IMR-90 (cell line): ENCODE measurements at regions not wholly inside any gene's neighbourhood (a gene's known extent, or its start where the extent isn't known, plus 50 kb on each side); places are given as distances from the start of the nearest gene placed in this dataset.

ENCODE experiments used
- ATAC-seq: fragments of 200-7000 bp; cut with Tn5 transposase; 2 replicates; pipeline ENCODE4 v1.9.1; 2020; ENCODE audit warnings: low read depth, mild to moderate bottlenecking, moderate library complexity
- BruUV-seq: library from RNA; stranded (reverse); fragments of 400-500 nt; replicated peaks from 2 replicates; lab custom pipeline; 2021; lab: Mats Ljungman, UMichigan
- CTCF ChIA-PET: fragments of 300-600 bp; formaldehyde crosslinking; extraction: SDS; loops from one replicate; lab custom pipeline; 2021; ENCODE audit warnings: antibody characterized with exemption; lab: Yijun Ruan, JAX
- POLR2A ChIA-PET: fragments of 300-600 bp; sonication (Branson Sonifier 250); formaldehyde crosslinking; loops from one replicate; lab custom pipeline; 2022; ENCODE audit warnings: antibody characterized with exemption; ENCODE audit not compliant: unreplicated experiment; lab: Charles Lee
- DNase-seq: peaks from one replicate; pipeline ENCODE4 v3.0.0; 2013
- H2AFZ ChIP-seq: replicated peaks from 2 replicates; pipeline ENCODE3; 2013; ENCODE audit warnings: low read length, mild to moderate bottlenecking; ENCODE audit not compliant: poor library complexity
- H2AK5ac ChIP-seq: 2 replicates; pipeline ENCODE4 v1.6.1; 2013; ENCODE audit warnings: low read depth, low read length, inconsistent platforms
- H2AK9ac ChIP-seq: replicated peaks from 2 replicates; pipeline ENCODE3; 2013; ENCODE audit warnings: mild to moderate bottlenecking, low read depth, low read length, moderate library complexity; ENCODE audit not compliant: poor library complexity
- H2BK120ac ChIP-seq: 2 replicates; pipeline ENCODE4 v1.6.1; 2013; ENCODE audit warnings: low read depth, low read length, inconsistent platforms
- H2BK15ac ChIP-seq: 3 replicates; pipeline ENCODE4 v1.6.1; 2013; ENCODE audit warnings: low read depth, low read length, inconsistent platforms
- H2BK20ac ChIP-seq: 2 replicates; pipeline ENCODE4 v1.6.1; 2013; ENCODE audit warnings: low read depth, mild to moderate bottlenecking, inconsistent platforms, low read length, moderate library complexity
- H2BK5ac ChIP-seq: 2 replicates; pipeline ENCODE4 v1.6.1; 2013; ENCODE audit warnings: mild to moderate bottlenecking, low read depth, low read length, inconsistent platforms; ENCODE audit not compliant: poor library complexity, severe bottlenecking
- H3K14ac ChIP-seq: replicated peaks from 2 replicates; pipeline ENCODE4 v1.6.1; 2013; ENCODE audit warnings: low read depth, low read length, inconsistent platforms
- H3K18ac ChIP-seq: 2 replicates; pipeline ENCODE4 v1.6.1; 2013; ENCODE audit warnings: low read depth, low read length, control low read depth
- H3K23ac ChIP-seq: 2 replicates; pipeline ENCODE4 v1.6.1; 2013; ENCODE audit warnings: low read depth, low read length, inconsistent platforms
- H3K27ac ChIP-seq: 2 replicates; pipeline ENCODE4 v1.5.1; 2013; ENCODE audit warnings: mild to moderate bottlenecking, control low read depth, low read length; ENCODE audit not compliant: insufficient read depth
- H3K27me3 ChIP-seq: 2 replicates; pipeline ENCODE4 v1.6.1; 2013; ENCODE audit warnings: low read length; ENCODE audit not compliant: control insufficient read depth, insufficient read depth
- H3K36me3 ChIP-seq: 2 replicates; pipeline ENCODE4 v1.6.1; 2013; ENCODE audit warnings: low read length, mixed read lengths; ENCODE audit not compliant: control insufficient read depth, insufficient read depth
- H3K4ac ChIP-seq: 2 replicates; pipeline ENCODE4 v1.6.1; 2013; ENCODE audit warnings: low read depth, low read length, inconsistent platforms
- H3K4me1 ChIP-seq: 2 replicates; pipeline ENCODE4 v1.6.1; 2013; ENCODE audit warnings: low read length, mixed read lengths; ENCODE audit not compliant: control insufficient read depth, insufficient read depth
- H3K4me2 ChIP-seq: 2 replicates; pipeline ENCODE4 v1.6.1; 2013; ENCODE audit warnings: low read depth, mild to moderate bottlenecking, control low read depth, low read length, moderate library complexity
- H3K4me3 ChIP-seq: 2 replicates; pipeline ENCODE4 v1.5.1; 2013; ENCODE audit warnings: low read depth, mild to moderate bottlenecking, control low read depth, low read length, moderate library complexity; ENCODE audit not compliant: insufficient read depth
- H3K56ac ChIP-seq: 2 replicates; pipeline ENCODE4 v1.6.1; 2013; ENCODE audit warnings: low read length, inconsistent platforms; ENCODE audit not compliant: insufficient read depth; ENCODE audit errors: extremely low read depth
- H3K79me1 ChIP-seq, 2 experiments: 2 replicates each; pipeline ENCODE4 v1.6.1; 2013; ENCODE audit warnings: low read length in 2 of 2, inconsistent platforms in 1 of 2, low read depth in 1 of 2
- H3K9ac ChIP-seq: 2 replicates; pipeline ENCODE4 v1.6.1; 2013; ENCODE audit warnings: low read depth, low read length, control low read depth
- H3K9me1 ChIP-seq: 2 replicates; pipeline ENCODE4 v1.6.1; 2013; ENCODE audit warnings: low read length, inconsistent platforms; ENCODE audit not compliant: insufficient read depth
- H3K9me3 ChIP-seq: 2 replicates; pipeline ENCODE4 v1.6.1; 2013; ENCODE audit warnings: low read length; ENCODE audit not compliant: control insufficient read depth, insufficient read depth
- H4K20me1 ChIP-seq: 2 replicates; pipeline ENCODE4 v1.6.1; 2013; ENCODE audit warnings: low read length, inconsistent platforms; ENCODE audit not compliant: insufficient read depth
- H4K5ac ChIP-seq: 2 replicates; pipeline ENCODE4 v1.6.1; 2013; ENCODE audit warnings: mild to moderate bottlenecking, low read depth, low read length, control low read depth
- H4K8ac ChIP-seq, 2 experiments: 2 replicates each; pipeline ENCODE4 v1.6.1; 2013; ENCODE audit warnings: low read depth in 2 of 2, low read length in 2 of 2, control low read depth in 1 of 2, inconsistent platforms in 1 of 2
- H4K91ac ChIP-seq: 2 replicates; pipeline ENCODE4 v1.6.1; 2013; ENCODE audit warnings: low read depth, low read length, inconsistent platforms; ENCODE audit not compliant: insufficient read depth
- BHLHE40 ChIP-seq: fragments of 150-350 bp; IDR thresholded peaks from 2 replicates; pipeline ENCODE4 v1.6.1; 2016; ENCODE audit warnings: mild to moderate bottlenecking, low read depth, low read length
- CEBPB ChIP-seq: IDR thresholded peaks from 2 replicates; pipeline ENCODE4 v1.6.1; 2012; ENCODE audit warnings: low read depth, low read length, improper control_type of control experiment
- CHD1 ChIP-seq: IDR thresholded peaks from 2 replicates; pipeline ENCODE4 v1.6.1; 2012; ENCODE audit warnings: low read depth, low read length, improper control_type of control experiment
- CTCF ChIP-seq: conservative IDR thresholded peaks from 2 replicates; pipeline ENCODE4 v1.5.1; 2012; ENCODE audit warnings: mild to moderate bottlenecking, low read depth, low read length, improper control_type of control experiment
- ELK1 ChIP-seq: fragments of 150-350 bp; IDR thresholded peaks from 2 replicates; pipeline ENCODE4 v1.6.1; 2016; ENCODE audit warnings: low read depth, mild to moderate bottlenecking, low read length, moderate library complexity, borderline replicate concordance
- FOS ChIP-seq: fragments of 150-350 bp; IDR thresholded peaks from 2 replicates; pipeline ENCODE4 v1.6.1; 2016; ENCODE audit warnings: low read depth, low read length
- MAZ ChIP-seq: IDR thresholded peaks from 2 replicates; pipeline ENCODE4 v1.6.1; 2012; ENCODE audit warnings: low read depth, mild to moderate bottlenecking, low read length, improper control_type of control experiment, moderate library complexity, borderline replicate concordance
- MXI1 ChIP-seq: IDR thresholded peaks from 2 replicates; pipeline ENCODE4 v1.6.1; 2012; ENCODE audit warnings: low read depth, mild to moderate bottlenecking, low read length, moderate library complexity, borderline replicate concordance
- NFE2L2 ChIP-seq: fragments of 150-350 bp; IDR thresholded peaks from 2 replicates; pipeline ENCODE4 v1.6.1; 2016; ENCODE audit warnings: low read depth, mild to moderate bottlenecking, low read length
- POLR2A ChIP-seq: IDR thresholded peaks from 2 replicates; pipeline ENCODE4 v1.6.1; 2012; ENCODE audit warnings: mild to moderate bottlenecking, low read depth, low read length
- RAD21 ChIP-seq: IDR thresholded peaks from 2 replicates; pipeline ENCODE4 v1.6.1; 2012; ENCODE audit warnings: low read length, improper control_type of control experiment
- RCOR1 ChIP-seq: IDR thresholded peaks from 2 replicates; pipeline ENCODE4 v1.6.1; 2012; ENCODE audit warnings: mild to moderate bottlenecking, low read length, improper control_type of control experiment; ENCODE audit not compliant: insufficient replicate concordance
- RFX5 ChIP-seq: IDR thresholded peaks from 2 replicates; pipeline ENCODE4 v1.8.0; 2012; ENCODE audit warnings: low read depth, mild to moderate bottlenecking, low read length, moderate library complexity
- SMC3 ChIP-seq: fragments of 150-350 bp; IDR thresholded peaks from 2 replicates; pipeline ENCODE4 v1.6.1; 2016; ENCODE audit warnings: low read depth, mild to moderate bottlenecking, antibody characterized with exemption, low read length, moderate library complexity
- USF2 ChIP-seq: fragments of 150-350 bp; IDR thresholded peaks from 2 replicates; pipeline ENCODE4 v1.6.1; 2017; ENCODE audit warnings: mild to moderate bottlenecking, antibody characterized with exemption, low read length, low read depth
- dilution Hi-C: fragments of 300-500 bp; cut with HindIII; formaldehyde crosslinking; loops from one replicate; pipeline ENCODE4 v1.14.3; 2018; ENCODE audit warnings: low sequenced_read_pairs; ENCODE audit not compliant: unreplicated experiment
- in situ Hi-C: fragments of 300-500 bp; cut with MboI; formaldehyde crosslinking; loops from 3 replicates; pipeline ENCODE4 v1.14.3; 2019; ENCODE audit warnings: low sequenced_read_pairs, inconsistent platforms, mixed read lengths
- intact Hi-C: fragments of 100-400 bp; cut with micrococcal nuclease; formaldehyde crosslinking; loops from 2 replicates; pipeline ENCODE4 v1.10.0; 2022

DNA sequence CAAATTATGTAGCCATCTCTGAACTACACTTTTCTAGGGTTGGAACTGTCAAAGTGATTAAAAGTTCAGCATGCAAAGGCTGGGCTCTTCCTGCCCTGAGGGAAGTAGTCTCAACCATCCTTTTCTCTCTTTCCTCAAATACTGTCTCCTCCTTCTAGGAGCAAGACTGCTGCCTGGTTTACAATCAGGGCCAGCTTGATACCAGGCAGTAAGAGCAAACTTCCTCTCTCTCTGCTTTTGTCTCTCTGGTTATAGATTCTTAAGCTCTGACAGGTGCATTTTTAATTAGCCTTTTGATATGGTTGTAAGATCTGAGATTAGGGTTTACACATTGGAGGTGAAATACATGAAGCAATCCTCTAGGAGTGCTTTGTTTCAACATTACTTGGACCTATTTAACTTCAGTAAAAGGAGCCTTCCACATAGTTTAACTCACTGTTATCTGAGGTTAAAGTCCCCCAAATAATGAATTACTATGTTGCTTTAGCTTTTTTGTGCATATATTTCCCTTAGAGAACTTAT, 436.1 kb downstream of the SPATA31D1 start:
- Histone ChIP-seq H2AK5ac (no peak overlapping the region), H3K9me3 (no peaks in the 10 kb centered on the region), H3K4me1 (no peaks in the 10 kb centered on the region), H3K18ac (no peak overlapping the region), H3K9ac (no peak overlapping the region), H4K5ac (no peak overlapping the region), H2AFZ (no peak overlapping the region), H2AK9ac (no peak overlapping the region), H3K36me3 (no peaks in the 10 kb centered on the region), H2BK120ac (no peak overlapping the region), H3K4me3 (no peak overlapping the region), H4K91ac (no peak overlapping the region), H3K14ac (no peak overlapping the region), H3K4me2 (no peak overlapping the region), H3K4ac (no peak overlapping the region), H4K20me1 (no peaks in the 10 kb centered on the region), H3K79me1 (no peaks in the 10 kb centered on the region), H3K23ac (no peak overlapping the region), H3K56ac (no peak overlapping the region), H2BK20ac (no peak overlapping the region), H4K8ac (no peak overlapping the region), H3K27me3 (no peaks in the 10 kb centered on the region), H3K9me1 (no peaks in the 10 kb centered on the region), H2BK5ac (no peak overlapping the region), H2BK15ac (no peak overlapping the region), H3K27ac (no peak overlapping the region)
- intact Hi-C loops (no loop called here), dilution Hi-C loops (no loop called here), in situ Hi-C loops (no loop called here)
- no peak for TF ChIP-seq MXI1
- TF ChIP-seq USF2, result no peak
- no peak for TF ChIP-seq CTCF
- no peak for TF ChIP-seq CHD1
- no peak for TF ChIP-seq MAZ
- no peak for TF ChIP-seq RAD21
- no peak for TF ChIP-seq CEBPB
- no peak for TF ChIP-seq ELK1
- no peak for TF ChIP-seq POLR2A
- no peak for TF ChIP-seq BHLHE40
- no peak for TF ChIP-seq RCOR1
- TF ChIP-seq NFE2L2, result no peak
- TF ChIP-seq FOS, result no peak
- no peak for TF ChIP-seq SMC3
- TF ChIP-seq RFX5, result no peak
- no TSS peak for BruUV-seq
- DNase-seq, result no peak
- ChIA-PET CTCF (no interaction called here), POLR2A (no interaction called here)
- ATAC-seq, result no peak
